Left hindlimb (tissue), 1 donor: ENCODE measurements at regions not wholly inside any gene's neighbourhood (a gene's known extent, or its start where the extent isn't known, plus 50 kb on each side); places are given as distances from the start of the nearest gene placed in this dataset.

Experiments
- DNase-seq: peaks from one replicate; pipeline ENCODE4 v3.0.0-alpha.2; 2018

DNA sequence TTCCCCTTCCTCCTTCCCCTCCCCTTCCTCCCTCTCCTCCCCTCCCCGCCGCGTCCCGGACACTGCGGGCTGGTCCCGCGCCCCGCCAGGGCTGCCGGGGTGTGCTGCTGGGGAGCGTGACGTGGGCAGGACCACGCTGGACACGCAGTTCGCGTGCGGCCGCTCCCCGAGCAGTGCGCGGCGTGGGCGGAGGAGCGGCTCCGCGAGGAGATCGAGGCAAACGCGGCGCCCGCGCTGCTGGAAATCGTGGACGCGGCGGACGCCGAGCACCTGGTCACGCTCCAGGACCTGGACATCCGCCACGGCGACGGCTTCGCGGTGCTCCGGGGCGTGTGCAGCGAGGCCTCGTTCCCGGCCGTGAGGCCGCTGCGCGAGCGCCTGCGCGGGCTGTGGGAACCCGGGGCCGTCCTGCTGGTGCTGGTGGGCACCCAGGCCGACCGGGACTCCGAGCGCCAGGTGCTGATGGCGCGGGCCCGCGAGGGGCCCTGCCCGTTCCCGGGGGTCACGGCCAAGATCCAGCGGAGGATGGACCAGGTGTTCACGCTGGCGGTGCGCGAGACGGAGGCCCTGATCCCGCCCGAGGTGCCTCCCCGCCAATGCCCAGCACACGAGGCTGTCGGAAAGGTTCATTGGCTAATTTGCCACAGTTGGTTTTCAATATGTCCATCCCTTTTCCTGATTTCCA, 84.3 kb downstream of the TNFAIP2 start:
- peak; percentile 60 for DNase-seq

DNA sequence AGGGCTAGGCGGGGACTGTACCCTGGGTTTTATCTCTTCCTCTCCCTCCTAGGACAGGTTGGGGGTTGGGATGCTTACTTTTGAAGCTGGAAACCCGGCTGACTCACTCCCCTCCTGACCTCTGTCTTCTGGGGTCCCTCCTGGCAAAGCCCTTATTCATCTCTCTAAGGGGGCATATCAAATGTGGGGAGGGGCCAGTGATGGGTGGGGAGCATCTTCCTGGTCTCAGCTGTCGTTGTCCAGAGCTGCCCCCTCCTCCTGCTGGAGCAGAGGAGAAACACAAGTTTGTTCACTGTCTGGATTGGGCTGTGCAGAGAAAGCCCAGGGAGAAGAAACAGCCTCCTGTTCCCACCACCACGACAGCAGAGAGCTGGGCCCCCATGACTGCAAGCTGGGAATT, 85.8 kb downstream of the TNFAIP2 start:
- DNase-seq, result no peak

DNA sequence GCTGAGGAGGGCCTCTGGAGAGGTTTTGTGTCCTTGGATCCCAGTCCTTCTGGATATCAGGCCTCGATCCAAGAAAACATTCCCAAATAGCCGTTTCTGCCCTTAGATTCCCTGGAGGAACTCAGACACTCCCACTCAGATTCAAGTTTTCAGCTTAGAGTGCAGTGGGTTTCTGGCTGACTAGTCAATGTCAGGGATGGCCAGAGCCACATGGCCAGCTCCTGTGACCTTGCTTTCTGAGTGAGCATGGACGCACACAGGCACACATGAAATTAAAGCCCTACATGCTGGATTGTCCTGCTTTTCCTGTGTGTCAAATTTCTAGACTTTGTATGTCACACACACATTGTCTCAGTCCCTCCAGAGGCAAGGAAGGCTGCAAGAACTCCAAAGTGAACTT, 86.2 kb downstream of the TNFAIP2 start:
- DNase-seq, result no peak

DNA sequence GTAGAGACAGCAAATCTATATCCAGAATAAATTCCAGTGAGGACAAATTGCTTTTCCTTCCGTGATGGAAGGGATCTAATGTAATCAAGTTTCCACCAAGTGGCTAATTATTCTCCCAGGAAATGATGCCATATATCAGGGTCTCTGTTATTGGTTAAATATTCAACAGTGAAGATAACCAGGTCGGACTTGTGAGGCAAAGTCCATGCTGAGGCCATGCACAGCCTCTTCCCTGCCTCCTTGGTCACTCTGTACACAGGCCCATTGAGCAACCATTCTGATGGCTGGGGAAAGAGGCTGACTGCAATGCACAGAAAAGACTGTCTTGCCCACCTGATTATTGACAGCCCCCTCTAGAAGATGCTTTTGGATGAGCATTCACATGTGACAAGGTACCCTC, 90.1 kb downstream of the TNFAIP2 start:
- DNase-seq, result no peak

DNA sequence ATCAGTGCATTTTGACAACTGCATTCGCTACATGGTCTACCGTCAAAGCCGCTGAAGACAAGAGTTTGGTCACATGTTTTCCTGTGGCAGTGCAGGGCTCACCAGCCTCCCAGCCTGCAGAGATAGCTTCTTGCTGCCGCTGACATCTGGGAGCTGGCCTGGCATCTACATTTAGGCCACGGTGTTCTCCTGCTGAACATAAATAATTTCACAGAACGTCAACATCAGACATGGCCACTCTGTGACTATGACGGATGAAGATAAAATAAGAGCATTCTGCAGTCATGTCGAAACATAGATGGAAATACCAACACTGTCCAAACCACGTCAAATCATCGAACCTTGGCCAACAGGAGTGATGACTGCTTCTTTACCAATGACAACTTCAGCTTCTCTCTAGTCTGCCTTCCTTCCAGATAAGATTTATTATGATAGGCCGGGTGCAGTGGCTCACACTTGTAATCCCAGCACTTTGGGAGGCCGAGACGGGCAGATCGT, 91.2 kb downstream of the TNFAIP2 start:
- DNase-seq, result no peak

DNA sequence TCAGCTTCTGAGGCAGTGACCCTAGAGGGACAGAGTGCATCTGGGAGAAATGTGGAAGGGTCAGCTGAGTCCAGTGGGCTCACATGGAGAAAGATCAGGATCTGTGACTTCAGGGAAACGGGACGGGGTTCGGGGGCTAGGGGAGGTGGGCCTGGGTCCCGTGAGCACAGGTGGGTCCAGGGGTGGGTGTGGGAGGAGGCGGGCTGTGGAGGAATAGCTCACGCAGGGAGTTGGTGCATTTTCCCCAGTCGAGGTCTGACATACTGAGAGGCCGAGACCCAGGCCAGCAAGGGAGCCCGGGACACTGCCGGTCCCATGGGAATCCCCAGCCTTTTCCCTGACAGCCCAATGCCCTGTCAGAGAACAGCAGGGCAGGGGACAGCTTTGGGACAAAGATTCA, 93.1 kb downstream of the TNFAIP2 start:
- DNase-seq, result no peak

DNA sequence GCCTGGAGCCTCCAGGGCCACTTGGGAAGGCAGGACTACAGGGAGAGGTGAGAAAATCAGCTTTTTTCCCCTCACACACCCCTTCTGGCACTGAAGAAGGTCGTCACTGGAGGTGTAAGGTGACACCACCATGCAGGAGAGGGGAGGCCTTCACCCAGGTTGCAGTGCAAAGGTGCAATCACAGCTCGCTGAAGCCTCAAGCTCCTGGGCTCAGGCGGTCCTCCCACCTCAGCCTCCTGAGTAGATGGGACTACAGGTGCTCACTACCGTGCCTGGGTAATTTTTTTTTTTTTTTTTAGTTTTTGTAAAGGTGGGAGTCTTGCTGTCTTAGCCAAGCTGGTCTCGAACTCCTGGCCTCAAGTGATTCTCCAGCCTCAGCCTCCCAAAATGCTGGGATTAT, 93.6 kb downstream of the TNFAIP2 start:
- DNase-seq, result no peak

DNA sequence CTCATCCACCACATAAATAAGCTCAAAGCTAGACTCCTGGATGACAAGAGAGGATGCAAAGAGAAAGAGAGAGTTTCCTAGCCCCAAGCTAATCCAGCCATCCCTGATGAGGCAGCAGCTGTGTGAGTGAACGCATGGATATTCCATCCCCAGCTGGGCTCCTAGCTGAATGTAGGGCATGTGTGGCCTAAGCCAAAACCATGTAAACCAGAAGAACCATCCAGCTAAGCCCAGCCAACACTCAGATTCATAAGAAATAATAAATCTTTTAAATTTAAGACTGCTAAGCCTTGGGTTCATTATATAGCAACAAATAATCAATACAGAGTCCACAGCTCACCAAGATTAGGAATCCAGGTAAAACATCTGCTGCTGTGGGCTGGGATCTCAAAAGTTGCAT, 94.3 kb downstream of the TNFAIP2 start:
- no peak for DNase-seq

DNA sequence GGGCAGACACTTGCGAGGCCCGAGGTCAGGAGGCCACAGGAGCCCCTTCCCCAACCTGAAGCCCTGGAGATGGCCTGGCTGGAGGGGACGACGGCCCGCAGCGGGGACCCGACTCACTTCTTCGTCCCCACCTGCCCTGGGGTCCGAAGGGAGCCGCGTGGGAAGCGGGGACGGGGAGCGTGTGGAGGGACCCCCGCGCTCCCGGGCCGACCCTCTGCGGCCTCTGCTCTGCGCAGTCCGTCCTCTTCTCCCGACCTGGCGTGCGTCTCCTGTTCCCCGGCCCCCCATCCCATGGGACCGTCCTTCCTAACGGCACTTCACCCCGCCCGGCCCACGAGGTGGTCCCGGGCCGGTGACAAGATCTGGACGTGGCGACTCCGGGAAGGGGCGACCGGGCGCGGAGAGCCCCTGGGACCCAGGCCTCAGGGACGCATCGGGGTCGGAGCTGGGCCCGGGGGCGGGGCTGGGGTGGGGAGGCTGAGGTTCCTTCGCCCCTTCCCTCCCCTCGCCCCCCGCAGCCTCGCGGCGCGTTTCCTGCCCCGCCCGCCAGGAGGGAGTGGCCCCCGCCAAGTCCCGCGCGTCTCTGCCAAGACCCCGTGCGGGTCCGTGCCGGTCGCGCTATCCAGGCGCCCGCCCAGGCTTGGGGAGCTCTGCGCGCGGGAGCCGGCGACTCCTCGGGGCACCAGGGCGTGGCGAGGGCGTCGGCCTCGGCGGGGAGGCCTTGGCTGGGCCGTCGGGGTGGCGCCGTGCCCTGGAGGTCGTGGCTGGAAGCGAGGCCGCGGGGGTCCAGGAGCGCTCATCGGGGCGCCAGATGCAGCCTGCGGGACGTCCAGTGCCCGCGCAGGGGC, 97.1 kb downstream of the TNFAIP2 start:
- no peak for DNase-seq

DNA sequence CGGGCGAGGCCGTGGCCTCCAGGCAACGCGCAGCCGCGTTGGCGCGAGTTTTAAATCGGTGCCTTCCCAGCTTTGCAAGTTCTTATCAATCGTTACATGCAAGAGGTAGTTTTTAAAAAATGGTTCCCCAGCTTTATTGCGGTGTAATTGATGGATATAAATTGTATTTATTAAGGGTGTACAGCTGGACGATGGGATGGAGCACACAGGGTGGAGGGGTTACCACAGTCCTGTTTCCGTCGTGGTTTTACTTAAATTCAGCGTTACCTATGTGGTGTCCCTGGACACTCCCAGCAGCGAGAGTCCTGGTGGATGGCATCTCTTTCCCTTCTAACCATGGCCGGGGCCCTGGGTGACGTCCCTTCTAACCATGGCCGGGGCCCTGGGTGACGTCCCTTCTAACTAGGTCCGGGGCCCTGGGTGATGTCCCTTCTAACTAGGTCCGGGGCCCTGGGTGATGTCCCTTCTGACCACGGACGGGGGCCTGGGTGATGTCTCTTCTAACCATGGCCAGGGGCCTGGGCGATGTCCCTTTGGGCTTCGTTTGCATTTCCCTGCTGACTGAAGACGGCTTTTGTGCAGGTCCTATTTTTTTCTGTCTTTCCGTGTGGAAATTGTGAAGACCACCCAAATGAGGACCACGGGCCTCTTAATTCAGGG, 97.9 kb downstream of the TNFAIP2 start:
- DNase-seq, result no peak

DNA sequence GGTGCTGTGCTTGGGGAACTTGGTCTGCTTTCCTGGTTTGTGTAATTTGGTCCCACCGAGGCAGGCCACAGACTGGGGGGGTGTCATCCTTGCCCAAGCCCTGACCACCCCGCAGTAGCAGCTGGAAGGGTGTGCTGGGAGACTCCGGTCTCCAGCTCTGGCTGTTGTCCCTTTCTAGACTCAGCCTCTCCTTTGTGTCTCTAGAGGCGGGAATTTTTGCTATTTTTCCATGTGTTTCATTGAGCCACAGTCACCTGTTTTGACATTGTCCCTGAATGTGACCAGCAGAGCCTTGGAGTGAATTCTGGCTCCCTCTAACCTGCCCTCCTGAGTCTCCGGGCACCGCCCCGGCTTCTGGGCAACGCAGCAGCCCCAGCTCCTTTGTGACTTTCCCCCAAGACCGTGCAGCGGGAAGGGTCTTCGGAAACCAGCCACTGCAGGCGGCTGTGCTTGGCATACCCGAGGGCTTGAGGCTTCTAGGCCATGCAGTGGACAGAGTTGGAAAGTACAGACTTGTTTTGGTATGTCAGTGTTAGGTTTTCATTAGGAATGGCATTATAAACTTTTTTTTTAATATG, 98.6 kb downstream of the TNFAIP2 start:
- no peak for DNase-seq

DNA sequence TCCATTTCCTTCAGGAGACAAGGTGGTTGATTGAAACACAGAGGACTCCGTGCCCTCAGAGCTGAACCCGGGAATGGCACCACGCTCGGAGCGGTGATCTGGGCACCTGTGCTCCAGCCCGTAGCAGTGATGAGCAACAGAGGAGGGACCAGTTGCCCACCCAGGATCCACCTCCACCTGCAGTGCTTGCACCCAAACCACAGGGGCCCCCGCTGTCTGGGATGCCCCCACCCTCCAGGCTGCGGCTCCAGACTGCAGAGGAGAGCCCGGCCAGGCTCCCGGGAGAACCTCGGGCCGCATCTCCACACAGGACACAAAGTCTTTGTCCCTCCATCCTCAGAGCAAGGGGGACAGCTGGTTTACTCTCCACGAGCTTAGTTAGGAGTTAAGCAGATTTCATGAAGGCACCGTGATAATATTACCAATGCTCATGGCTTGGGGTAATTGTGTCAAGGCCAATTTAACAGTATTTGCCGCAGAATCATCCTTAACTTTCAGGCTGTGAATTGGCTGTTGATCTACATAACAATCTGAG, 100.6 kb downstream of the TNFAIP2 start:
- DNase-seq, result no peak

DNA sequence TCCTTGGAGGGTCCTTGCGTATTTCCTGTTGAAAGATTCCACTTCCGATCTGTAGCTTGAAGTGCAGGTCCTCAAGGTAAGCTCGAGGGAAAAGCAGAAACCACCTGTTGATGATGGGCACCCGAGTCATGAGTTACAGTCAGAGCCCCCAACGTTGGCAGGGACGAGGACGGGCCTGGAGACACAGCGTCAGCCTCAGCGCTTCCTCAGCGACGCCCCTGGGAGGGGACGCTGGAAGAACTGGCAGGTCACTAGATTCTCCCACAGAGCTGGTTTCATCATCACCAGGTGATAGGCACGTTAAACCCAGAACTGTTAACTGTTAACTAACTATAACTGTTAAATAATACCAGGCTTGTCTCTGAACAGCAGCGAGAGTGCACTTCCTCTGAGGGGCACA, 101.8 kb downstream of the TNFAIP2 start:
- DNase-seq, result no peak

DNA sequence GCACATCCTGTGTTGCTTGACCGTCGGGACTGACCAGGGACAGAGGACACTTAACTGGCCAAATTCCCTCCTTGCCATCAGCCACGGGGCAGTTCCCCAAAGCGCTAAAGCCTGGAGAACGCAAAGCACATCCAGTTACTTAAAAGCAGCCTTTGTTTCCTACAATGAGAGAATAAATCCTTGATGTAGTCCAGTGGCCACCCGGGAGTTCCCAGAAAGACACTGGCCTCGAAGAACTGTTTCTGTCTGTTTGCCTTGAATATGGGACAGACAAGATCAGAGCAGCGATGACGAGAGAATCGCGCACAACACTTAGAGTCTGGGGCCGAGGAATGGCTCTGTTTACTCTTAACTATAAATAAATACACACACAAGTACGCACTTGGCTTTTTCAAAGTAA, 102.2 kb downstream of the TNFAIP2 start:
- DNase-seq, result no peak

DNA sequence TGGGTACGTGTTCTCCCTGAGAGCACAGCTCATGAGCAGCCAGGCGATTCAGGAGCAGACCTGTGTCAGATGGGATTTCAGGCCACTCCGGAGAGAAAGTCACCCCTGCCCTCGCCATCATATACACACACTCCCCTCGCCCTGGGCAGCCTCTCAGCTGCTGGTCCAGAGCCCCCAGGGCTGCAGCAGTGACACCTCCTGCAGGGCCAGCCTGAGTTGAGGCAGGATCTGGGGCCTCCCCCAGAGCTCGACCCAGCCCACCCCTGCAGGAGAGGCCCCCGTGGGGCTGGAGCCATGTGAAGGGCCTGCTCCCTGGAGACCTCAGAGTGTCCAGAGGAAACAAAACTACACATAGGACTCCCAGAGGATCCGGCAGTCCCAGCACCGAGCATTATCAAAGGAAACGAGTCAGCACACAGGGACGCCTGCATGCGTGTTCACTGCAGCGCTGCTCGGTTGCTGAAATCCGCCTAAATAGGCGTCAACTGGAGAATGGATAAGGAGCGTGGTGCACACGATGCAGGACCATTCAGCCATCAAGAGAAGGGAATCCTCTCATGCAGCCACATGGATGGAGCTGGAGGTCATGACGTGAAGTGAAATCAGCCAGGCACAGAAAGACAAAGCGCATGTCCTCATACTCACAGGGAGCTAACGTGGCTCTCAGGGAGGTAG, 104.0 kb downstream of the TNFAIP2 start:
- no peak for DNase-seq

DNA sequence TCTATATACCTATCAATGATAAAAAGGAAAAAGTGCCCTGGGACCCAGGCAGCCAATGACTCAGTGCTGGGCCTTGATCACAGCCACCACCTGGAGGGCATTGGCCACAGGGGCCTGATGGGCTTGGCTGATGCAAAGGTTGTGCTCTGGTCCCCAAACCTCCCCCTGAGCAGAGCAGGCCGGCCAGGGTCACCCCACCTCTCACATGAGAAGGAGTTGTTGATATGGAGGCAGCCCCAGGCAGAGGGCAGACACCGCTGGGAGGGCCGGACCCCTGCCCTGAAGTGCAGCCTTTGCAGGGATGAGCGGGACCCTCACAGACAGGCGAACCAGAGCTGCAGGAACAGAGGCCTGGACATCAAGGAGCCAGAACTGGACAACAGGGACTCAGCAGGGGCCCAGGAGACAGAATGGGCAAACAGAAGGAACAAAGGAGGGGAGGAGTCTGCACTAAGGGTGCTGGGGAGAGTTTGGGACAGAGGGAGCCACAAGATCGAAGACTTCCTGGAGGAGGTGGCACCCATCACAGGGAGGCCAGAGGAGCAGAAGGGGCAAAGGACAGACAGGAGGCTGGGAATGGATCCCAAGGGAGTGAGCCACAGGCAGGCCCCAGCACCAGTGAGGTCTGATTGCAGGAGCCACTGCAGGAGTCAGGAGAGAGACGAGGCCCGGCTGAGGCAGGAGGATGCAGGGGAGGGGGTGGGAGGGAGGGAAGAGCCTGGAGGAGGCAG, 105.0 kb downstream of the TNFAIP2 start:
- DNase-seq, result no peak

DNA sequence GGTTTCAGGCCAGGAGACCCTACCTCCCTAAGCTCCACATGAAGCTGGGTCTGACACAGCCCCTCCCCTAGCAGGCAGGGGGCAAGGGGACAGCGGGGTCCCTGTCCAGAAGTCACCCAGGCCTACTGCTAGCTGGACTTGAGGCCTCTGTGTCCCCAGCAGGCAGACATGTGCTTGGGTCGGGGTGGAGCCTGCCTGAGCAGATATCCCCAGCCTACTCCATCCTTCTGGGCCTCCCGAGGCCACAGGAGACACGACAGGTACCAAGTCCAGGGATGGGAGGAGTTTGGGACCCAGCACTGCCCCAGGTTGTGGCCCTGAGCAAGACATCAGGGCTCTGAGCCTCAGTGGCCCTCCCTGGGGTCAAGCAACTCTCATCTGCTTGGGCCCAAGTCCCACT, 105.2 kb upstream of the EIF5 start:
- DNase-seq, result no peak

DNA sequence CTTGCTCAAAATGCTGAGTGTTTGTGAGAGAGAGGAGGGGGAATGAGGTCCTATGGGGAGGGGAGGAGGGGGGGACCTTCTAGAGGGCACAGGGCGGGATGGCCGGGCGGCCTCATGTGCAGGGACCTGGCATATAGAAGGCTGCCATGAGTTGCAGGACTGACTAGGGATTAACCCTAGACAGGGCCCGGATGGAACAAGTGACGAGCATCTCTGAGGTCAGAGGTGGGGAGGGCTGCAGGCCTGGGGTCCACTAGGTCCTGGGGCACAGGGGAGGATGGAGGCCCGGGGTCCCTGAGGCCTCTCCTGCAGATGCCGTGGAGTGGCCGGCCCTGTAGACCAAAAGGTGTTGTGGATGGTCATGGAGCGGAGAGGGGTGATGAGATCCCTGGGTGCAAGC, 104.0 kb upstream of the EIF5 start:
- DNase-seq, result no peak

DNA sequence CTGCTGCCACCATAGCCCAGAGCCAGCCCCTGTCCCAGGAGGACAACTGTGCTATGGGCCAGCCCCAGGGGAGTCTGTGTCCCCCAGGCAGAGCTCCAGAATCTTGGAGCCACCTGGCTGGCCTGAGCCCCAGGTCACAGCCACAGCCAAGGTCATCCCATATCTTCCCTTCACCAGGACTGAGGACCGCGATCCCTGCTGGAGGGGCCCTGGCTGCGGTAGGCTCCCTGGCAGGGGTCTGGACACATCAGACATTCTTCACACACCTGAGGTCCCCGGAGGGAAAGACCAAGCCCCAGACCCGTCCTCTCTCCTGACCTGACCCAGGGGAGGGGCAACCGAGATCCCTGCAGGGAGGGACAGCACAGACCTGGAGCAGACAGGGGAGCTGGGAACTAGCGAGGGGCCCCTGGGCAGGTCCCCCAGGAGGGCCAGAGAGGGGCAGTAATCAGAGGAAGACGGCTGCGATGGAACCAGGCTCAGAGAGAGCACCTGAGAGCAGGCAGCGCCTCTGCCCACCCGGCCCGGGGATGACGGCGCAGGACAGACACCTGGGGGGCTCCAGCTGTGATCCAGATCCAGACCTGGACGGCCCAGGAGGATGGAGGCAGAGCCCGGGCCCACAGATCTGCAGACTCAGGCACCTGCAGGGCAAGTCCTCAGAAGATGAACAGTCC, 103.2 kb upstream of the EIF5 start:
- DNase-seq, result no peak

DNA sequence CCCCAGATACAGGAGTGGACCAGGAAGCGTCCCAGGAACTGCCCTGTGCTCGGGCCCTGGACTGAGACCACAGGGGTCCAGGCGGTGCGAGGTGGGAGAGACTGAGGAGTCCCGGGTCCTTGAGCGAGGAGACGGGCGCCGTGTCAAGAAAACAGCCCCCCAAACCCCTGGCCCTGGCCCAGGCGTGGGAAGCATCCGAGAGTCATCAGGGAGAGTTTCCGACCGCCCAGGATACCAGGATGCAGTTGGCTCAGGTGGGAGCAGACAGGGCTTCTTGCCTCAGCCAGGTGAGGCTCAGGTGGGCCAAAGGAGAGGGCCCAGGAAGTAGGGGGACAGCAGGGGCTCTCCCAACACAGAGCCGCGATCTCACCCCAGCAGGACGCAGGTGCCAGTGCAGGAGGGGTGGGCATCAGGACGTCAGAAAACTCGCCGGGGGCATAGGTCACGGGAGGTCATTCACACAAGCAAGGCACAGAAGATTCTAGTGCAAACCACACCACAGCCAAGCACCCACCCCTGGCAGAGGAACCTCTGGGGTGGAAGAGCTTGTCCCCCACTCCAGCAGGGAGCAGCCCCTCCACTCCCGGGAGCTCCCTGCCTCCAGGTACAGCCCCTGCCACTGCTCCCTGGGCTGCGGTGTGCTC, 102.5 kb upstream of the EIF5 start:
- DNase-seq, result no peak
